GM10266 (cell line): ENCODE measurements at regions not wholly inside any gene's neighbourhood (a gene's known extent, or its start where the extent isn't known, plus 50 kb on each side); places are given as distances from the start of the nearest gene placed in this dataset.
A peak's percentile ranks its signal among the peaks of the same experiment; 100 is the strongest.
"Not testable (repeated sequence)": the region's sequence is repeated elsewhere in the genome, so short reads cannot be mapped to it uniquely, and the experiment has no call there.

ENCODE experiments used
- DNase-seq: peaks from one replicate; pipeline ENCODE4 v3.0.0; 2012; ENCODE audit errors: extremely low spot score
- CTCF ChIP-seq: IDR thresholded peaks from 2 replicates; pipeline ENCODE4 v1.5.1; 2012; ENCODE audit warnings: mild to moderate bottlenecking, low read depth; ENCODE audit not compliant: control insufficient read depth, insufficient read depth; ENCODE audit errors: missing control alignments

- no peak for TF ChIP-seq CTCF
- no peak for DNase-seq
Measured at GRCh38 chr12:74394647-74395046, 143.0 kb upstream of the ATXN7L3B start.

DNA sequence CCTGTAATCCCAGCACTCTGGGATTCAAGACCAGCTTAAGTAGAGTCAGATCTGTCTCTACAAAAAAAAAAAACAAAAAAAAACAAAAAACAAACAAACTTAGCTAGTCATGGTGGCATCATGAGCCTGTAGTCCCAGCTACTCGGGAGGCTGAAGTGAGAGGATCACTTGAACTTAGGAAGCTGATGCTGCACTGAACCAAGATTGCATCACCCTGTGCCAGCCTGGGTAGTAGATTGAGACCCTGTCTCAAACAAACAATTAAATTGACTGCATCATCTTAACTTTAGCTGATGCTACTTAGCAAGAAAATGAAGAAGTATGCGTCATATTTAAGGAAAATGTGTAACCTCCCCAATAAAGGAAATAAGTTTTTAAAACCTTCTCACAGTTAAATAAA is 136.6 kb upstream of the ATXN7L3B start:
- no peak for DNase-seq
- TF ChIP-seq CTCF = no peak

DNA sequence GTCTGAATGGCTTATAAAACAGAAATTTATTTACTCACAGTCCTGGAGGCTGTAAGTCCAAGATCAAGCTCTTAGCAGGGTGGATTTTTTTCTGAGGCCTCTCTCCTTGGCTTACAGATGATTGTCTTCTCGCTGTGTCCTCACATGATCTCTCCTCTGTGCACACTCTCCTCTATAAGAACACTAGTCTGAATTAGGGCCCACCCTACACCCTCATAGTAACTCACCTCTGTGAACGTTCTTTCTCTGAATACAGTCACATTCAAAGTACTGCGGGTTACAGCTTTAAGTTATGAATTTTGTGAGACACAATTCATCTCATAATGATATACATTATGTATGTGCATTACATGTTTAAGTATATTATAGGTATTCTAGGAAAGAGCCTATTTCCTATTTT is 135.7 kb upstream of the ATXN7L3B start:
- TF ChIP-seq CTCF = no peak
- no peak for DNase-seq

DNA sequence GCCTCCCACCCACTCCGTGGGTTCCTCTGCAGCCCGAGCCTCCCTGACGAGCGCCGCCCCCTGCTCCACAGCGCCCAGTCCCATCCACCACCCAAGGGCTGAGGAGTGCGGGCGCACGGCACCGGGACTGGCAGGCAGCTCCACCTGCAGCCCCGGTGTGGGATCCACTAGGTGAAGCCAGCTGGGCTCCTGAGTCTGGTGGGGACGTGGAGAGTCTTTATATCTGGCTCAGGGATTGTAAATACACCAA is 134.5 kb upstream of the ATXN7L3B start:
- not testable (repeated sequence) for DNase-seq

- no peak for TF ChIP-seq CTCF
- DNase-seq = no peak
Measured at GRCh38 chr12:74408601-74409166, 129.0 kb upstream of the ATXN7L3B start.

GRCh38 chr12:74412606-74413230 is 124.9 kb upstream of the ATXN7L3B start:
- TF ChIP-seq CTCF = peak; percentile 18
- DNase-seq = no peak

- DNase-seq = no peak
- peak; percentile 41 for TF ChIP-seq CTCF
Measured at GRCh38 chr12:74415633-74416032, 122.0 kb upstream of the ATXN7L3B start.

DNA sequence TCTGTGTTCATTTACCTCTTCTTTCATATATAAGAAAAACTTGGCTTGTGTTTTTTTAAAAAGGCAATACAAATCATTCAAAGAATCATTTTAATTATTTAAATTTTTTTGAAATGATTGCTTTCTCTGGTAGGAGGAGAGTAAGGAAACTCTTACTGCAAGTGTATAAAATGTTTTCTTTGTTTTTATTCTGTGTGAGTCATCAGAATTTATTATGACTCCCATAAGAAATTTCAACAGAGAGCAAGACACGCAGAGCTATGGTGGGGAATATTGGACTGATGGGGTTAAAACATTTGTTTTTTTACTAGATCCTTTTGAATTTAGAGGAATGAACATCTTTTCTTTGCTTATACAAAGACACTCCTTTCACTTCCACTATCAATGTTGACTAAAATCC is 119.1 kb upstream of the ATXN7L3B start:
- TF ChIP-seq CTCF = no peak
- no peak for DNase-seq
